SIG-M5 (cell line): ENCODE measurements at regions not wholly inside any gene's neighbourhood (a gene's known extent, or its start where the extent isn't known, plus 50 kb on each side); places are given as distances from the start of the nearest gene placed in this dataset.
"Not testable (repeated sequence)": the region's sequence is repeated elsewhere in the genome, so short reads cannot be mapped to it uniquely, and the experiment has no call there.

ENCODE experiments used
- DNase-seq: peaks from one replicate; lab custom pipeline; 2025; lab: John Stamatoyannopoulos, UW

DNA sequence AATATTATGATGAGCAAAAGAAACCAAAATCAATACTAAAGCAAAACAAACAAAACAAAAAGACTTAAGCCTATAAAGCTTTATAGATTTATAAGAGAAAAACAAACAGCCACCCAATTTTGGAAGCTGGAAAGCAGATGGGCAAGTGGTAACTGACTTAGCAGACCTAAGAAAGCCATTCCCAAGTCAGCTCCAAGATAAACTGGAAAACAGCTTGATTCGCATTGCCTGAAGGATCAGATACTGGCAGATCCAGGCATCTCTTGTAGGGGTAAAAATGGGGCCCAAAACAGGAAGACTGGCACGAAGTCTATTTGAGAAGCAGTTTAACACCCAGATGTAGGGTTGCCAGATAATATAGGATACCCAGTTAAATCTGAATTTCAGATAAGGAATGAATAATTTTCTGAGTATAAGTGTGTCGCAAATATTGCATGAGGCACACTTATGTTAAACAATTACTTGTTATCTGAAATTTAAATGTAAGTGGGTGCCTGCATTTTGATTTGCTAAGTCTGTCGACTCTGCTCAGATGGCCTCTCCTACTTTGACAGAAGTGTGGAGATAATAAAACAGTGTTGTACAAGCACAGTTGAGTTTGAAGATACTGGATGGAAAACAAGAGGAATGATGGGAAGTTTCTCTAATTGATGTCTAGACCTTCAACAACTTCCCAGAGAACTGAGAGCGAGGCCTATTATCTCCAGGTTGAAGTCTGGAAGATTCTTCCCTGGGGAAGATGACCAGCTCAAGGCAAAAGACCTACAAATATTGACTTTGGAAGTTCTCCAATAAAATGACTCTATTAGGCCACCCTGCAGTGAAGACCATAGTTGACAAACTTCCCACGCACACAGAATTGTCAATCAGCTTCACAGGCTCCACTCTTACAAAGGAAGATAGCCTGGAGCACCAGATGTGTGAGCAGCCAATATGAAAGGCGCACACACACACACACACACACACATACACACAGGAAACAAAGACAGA, 113.4 kb downstream of the FAM50B start:
- DNase-seq: no peak

DNA sequence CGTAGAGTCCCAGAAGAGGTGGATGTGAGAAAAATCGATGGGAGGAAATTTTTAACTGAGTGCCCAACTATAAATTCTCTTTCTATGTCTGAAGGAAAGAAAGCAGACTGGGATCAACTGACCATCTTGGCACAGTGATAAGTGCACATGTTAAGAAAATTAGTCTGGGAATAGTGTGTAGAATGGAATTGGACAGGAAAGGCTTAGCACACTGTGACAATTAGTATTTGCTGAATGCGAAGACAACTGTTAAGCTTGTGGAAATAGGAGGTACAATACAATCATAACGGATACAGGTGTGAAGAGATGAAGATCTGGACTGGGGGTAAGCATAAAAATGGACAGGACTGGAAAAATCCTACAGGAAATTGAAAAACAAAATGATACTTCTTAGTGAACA, 114.3 kb downstream of the FAM50B start:
- no peak for DNase-seq

DNA sequence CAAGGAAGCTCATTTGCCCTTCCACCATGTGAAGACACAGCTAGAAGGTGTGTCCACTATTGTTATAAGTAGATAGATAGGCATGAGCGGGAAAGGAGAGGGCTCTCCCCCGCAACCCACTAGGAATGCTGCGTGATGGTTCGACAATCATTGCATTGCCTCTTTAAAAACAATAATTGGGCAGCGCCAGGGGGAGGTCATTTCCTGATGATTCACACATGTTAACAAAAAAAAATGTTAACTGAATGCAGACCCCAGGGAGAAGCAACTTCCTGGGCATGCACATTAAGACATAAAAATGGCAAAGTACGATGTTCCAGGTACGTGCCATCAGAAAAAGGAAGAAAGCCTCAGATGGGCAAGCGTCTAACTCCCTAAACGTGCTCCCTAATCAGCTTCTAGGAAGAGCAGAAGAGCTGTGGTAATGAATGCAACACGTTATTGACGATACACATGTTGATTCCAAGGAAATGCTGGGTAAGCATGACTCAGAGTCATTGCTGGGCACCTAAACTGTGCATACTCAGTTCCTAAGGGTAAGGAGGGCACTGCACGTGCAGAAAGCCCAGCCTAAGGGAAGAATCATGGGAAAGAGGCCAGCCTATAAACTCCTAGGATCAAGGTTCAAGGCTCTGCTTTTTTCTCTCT, 113.7 kb downstream of the FAM217A start:
- DNase-seq: no peak

DNA sequence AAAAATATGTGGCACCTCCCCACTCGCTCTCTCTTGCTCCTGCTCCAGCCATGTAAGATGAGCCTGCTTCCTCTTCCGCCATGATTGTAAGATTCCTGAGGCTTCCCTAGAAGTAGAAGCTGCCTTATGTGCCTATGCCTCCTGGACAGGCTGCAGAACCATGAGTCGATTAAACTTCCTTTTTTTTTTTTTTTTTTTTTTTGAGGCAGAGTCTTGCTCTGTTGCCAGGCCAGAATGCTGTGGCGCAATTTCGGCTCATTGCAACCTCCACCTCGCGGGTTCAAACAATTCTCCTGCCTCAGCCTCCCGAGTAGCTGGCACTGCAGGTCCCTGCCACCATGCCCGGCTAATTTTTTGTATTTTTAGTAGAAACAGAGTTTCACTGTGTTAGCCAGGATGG, 112.5 kb downstream of the FAM217A start:
- no peak for DNase-seq

DNA sequence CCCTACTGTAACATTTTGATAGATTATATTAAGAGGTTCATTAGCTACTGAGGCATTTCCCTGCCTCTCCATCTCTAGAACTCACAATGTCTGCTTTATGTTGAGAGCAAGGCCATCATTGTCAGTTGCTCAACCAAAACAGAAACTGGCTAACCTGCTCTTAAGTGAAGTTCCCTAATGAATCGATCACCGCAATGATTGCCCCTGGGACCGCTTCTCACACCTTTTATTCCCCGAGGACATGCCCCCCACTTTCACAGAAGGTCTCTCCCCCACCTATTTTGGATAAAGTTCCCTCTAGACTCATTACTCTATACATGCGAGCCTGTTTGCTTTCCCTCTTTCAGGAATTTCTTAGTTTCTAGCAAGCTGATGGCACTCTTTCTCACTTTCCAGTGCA, 108.8 kb downstream of the FAM217A start:
- DNase-seq: no peak

DNA sequence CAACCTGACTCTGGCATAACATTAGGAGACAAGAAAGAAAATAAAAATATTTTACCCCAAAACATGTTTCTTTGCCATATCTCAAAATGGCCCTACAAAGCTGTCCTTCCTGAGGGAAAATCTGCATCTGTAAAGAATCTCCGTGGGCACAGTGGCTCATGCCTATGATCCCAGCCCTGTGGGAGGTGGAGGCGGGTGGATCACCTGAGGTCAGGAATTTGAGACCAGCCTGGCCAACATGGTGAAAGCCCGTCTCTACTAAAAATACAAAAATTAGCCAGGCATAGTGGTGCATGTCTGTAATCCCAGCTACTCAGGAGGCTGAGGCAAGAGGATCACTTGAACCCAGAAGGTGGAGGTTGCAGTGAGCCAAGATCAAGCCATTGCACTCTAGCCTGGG, 105.8 kb downstream of the FAM217A start:
- DNase-seq: not testable (repeated sequence)

DNA sequence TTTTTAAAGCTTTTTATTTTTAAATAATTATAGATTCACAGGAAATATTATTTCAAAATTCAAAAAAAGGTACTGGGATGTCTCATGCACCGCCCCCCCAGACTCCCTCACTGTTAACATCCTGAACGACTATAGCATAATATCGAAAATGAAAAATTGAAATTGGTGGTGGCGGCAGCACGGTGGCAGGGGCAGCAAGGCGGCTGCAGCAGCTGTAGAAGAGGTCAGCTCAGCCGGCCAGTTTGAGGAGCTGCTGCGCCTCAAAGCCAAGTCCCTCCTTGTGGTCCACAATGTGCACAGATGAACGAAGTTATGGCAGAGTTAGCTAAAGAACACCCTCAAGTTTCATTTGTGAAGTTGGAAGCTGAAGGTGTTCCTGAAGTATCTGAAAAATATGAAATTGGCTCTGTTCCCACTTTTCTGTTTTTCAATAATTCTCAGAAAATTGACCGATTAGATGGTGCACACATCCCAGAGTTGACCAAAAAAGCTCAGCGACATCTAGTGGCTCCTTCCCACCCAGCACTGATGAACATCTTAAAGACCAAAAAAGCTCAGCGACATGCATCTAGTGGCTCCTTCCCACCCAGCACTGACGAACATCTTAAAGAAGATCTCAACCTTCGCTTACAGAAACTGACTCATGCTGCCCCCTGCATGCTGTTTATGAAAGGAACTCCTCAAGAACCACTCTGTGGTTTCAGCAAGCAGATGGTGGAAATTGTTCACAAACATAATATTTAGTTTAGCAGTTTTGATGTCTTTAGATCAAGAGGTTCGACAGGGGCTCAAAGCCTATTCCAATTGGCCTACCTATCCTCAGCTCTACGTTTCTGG, 100.8 kb downstream of the FAM217A start:
- DNase-seq: peak; percentile 32

DNA sequence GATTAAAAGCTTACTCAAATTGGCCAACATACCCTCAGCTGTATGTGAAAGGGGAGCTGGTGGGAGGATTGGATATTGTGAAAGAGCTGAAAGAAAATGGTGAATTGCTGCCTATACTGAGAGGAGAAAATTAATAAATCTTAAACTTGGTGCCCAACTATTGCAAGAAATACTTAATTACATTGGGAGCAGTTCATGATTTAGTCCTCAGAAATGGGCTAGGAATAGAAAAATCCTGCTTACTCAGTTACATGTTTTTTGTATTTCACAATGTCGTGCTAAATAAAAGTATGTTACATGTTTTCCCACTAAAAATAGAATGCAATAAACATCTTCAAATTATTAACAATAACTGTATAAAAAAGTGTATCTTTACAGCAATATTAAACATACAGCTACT, 100.0 kb downstream of the FAM217A start:
- DNase-seq: not testable (repeated sequence)

DNA sequence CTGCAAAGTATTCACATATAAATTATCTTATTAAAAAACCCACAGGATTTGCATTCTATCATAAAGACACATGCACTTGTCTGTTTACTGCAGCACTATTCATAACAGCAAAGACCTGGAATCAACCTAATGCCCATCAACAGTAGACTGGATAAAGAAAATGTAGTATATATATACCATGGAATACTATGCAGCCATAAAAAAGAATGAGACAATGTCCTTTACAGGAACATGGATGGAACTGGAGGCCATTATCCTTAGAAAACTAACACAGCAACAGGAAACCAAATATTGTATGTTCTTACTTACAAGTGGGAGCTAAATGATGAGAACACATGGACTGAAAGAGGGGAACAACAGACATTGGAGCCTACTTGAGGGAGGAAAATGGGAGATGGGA, 97.0 kb downstream of the FAM217A start:
- DNase-seq: no peak

DNA sequence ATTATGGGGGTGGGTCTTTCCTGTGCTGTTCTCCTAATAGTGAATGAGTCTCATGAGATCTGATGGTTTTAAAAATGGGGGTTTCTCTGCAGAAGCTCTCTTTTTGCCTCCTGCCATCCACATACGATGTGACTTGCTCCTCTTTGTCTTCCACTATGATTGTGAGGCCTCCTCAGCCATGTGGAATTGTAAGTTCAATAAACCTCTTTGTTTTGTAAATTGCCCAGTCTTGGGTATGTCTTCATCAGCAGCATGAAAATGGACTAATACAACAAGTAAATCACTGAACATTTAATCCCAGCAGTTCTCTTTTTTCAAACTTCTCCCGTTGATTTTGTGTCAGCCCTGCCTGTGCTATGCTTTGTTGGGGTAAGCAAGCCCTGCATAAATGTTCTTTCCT, 95.2 kb downstream of the FAM217A start:
- DNase-seq: no peak

DNA sequence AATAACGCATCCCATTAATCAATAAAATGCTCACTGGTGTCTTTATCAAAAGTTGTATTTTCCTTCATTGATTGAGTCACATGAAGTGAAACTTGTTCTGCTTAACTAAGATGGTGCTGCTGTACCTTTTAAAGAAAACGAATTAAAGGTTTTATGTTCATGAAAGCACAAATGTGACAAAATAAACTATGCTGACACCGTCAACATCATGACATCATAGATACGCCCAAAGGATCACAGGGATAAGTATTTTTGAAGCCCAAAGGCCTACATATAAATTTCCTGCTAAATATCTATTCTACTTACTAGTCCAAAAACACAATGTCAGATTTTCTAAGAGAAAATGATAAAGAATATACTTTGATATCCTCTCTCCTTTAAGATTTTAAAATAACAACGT, 94.4 kb downstream of the FAM217A start:
- no peak for DNase-seq

DNA sequence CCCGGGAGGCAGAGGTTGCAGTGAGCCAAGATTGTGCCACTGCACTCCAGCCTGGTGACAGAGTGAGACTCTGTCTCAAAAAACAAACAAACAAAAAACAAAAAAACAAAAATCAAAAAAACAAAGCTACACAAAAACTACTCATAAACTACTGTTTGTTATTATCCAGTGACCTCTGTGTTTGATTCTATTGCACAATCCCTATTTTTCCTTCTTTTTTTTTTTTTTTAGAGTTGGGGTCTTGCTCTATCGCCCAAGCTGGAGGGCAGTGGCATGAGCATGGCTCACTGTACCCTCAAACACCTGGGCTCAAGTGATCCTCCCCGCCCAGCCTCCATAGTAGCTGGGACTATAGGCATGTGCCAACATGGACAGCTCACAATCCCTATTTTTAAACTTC, 92.7 kb downstream of the FAM217A start:
- DNase-seq: no peak

DNA sequence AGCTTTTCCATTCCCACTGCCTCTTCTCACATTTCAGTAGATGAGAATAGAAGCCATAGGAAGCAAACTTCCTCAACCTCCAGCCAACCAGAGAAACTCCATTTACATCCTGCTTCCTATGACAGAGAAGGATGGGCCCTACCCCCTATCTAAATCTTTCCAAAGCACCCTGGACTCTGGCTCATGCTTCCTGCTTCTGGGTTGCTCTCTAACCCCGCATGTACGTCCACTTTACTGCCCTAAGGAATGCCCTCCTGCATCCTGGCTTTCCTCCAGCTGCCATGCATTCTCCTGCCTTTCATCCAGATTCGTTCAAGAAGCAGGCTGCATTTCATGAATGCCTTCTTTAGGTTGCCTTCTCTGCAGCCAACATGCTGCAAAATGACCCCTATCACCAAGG, 91.9 kb downstream of the FAM217A start:
- DNase-seq: no peak

DNA sequence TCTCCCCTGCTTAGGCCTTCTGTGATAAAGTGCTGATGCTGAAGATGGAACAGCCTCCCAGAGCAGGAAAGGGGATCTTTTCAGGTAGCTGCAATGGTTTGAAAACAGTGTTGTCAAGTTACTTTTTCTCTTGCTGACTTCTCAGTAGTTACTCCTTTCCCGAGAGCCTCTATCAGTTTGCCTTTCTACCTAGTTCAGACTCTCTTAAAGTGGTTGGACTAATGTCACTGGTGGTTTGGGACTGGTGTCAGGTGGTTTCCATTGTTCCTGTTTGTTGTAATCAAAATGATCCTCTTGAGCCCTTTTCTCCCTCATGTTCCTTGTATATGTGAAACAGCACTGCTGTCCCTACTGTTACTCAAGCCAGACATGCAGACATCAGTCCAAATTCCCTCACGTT, 91.4 kb downstream of the FAM217A start:
- no peak for DNase-seq

DNA sequence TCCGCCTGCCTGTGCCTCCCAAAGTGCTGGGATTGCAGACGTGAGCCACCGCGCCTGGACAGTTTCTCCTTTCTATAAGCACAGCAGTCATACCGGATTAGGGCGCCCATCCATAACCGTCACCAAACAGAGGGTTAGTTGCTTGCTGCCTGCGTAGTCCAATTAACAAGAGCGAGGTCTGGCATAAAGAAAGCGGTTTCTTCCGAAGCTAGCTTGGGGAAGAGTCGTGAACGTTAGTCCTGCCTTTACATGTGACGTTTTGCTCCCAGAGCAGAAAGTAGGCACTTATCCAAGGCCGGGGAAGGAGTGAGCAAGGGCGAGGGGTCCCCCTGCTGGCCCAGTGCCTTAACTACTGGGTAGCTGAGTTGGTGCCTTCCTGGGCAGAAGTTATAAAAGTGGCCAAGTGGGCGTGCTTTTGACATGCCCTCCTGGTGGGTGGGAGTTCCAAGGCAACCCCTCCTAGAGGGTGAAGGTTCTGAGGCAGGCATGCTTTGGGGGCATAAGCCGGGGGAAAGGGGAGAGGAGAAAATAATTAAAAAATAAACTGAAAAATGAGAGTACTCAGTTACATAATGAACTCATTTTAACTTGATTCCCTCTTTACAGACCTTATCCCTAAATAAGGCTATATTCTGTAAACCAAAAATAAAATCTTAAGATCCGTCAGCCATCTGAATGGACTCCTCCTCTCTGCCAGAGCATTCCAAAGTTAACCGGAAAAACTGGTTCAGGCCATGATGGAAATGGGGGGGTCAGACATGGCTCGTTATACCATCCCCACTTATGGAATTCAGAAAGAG, 88.0 kb downstream of the FAM217A start:
- no peak for DNase-seq

DNA sequence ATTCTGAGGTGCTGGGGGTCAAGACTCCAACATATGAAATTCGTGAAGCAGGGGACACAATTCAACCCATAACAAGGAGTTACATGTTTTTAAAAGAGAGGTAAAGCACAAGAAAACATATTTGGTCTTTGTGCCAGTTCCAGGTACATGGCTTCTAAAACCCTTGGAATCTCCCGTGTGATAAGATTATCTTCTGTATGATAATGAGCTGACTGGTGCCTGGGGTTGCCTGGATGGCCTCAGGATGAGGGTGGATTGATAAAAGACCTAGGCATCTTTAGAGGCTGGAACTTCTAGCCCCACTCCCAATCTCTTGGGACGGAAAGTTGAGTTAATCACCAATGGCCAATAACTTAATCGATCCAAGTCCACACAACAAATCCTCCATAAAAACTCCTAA, 87.0 kb downstream of the FAM217A start:
- no peak for DNase-seq

DNA sequence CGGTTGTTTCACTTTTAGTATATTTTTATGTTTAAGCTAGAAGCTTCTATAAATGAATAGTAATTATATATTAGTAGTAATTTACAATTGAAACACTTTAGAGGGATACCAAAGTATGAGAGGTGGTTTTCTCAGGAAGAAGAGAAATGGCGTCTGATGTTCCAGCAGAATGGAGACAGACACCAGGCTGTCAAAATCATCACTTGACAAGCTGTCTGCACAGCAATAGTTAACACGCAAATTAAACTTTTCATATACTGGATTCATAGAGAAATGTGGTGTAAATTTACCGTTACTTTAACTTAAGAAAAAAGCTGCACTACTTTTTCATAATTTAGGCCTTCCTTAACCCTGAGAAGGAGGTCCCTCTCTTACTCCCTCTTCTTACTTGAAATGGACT, 82.6 kb downstream of the FAM217A start:
- no peak for DNase-seq

DNA sequence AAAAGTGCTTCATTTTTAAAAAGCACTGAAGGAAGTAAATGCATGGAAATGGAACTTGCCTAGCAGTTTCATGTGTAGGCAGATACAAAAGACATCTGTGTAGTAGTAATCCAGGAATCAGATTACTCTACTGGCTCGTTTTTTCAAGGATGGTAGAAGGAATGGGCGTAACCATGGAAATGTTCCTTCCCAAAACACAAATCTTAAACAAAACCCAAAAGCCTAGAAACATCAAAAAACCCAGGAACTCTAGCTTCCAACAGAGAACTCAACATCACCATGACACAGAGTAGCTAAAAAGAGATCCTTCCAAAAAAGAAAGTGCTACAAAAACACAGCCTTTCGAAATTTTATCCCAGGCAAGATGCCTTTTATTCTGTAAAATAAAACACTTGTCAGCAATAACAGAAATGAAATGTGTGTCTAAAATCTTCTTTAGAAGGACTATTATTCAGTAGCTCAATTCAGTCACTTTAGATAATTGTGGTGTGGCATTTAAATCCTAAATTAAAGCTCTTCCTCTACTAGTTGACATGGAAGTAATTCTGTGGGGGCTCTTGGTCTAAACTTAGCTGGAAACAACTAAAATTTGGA, 81.7 kb downstream of the FAM217A start:
- DNase-seq: no peak

DNA sequence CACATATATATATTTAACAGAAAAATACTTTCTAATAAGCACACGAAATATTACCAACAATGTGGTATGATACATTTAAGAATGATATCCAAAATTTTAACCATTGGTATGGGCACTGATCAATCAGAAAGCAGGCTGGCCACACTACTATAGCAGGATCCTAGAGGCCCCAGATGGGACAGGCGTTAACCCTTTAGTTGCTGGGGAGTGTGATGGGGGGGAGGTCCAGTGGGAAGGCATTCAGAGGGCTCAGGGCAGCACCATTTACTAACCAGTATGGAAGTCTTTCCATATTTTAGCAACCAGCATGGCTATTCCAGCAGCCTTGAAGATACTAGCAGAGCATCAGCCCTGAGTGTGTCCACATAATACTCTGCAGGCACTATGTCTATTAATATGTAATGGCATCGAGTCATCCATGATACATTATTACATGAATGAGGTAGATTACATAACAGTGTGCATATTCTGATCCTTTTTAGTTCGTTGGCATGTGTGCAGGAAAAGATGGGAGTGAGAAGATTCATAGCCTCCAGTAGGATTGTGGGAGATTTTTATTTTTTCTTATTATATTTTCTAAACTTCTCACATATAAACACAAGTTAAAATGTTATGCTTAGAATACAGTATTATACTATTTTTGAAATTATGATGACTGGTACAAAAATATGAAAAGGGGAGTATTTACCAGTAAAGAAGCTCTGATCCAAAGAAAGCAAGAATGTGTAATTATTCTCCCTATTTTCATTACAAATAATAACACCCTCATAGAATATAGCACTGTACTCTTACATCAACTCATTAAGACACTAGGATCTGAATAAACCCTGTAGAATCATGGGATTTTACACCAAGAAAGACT, 78.9 kb downstream of the FAM217A start:
- no peak for DNase-seq

DNA sequence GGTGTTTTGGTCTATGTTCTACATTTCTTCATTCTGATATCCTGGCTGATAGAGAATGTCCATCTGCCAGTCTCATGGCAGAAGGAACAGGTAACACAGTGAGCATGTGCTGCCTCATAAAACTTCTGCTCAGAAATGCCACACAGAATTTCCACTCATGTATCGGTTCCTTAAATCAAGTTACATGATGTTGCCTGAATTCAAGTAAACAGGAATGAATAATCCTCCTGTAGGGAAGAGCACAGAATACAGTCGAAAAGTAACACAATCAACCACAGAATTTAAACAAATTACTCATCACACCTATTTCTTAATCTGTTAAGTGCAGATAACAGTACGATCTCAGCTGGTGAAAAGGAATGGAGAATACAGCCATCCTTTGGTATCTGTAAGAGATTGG, 74.7 kb downstream of the FAM217A start:
- DNase-seq: no peak
